Activated T-helper 2 cell treated with anti-CD3 and anti-CD28 coated beads, Interferon-gamma antibody, Interleukin-2, Interleukin-4, amounts not matched to agents 10 μg/mL and 5 μg/mL and 100 μg/mL, durations not matched to agents 14 hours and 24 hours and 36 hours (primary cell): ENCODE measurements at regions not wholly inside any gene's neighbourhood (a gene's known extent, or its start where the extent isn't known, plus 50 kb on each side); places are given as distances from the start of the nearest gene placed in this dataset.
"Not testable (repeated sequence)": the region's sequence is repeated elsewhere in the genome, so short reads cannot be mapped to it uniquely, and the experiment has no call there.

Experiments
- DNase-seq: peaks from one replicate; pipeline ENCODE4 v3.0.0; 2021; ENCODE audit warnings: low spot score
- H3K27ac Mint-ChIP-seq: one replicate; pipeline ENCODE4 v1.8.0; 2021; ENCODE audit warnings: mixed read lengths
- H3K27me3 Mint-ChIP-seq: one replicate; pipeline ENCODE4 v1.8.0; 2021; ENCODE audit warnings: low read depth, mixed read lengths
- H3K36me3 Mint-ChIP-seq: one replicate; pipeline ENCODE4 v1.8.0; 2021; ENCODE audit warnings: low read depth, mixed read lengths
- H3K4me1 Mint-ChIP-seq: one replicate; pipeline ENCODE4 v1.8.0; 2021; ENCODE audit warnings: low read depth, mixed read lengths
- H3K4me3 Mint-ChIP-seq: one replicate; pipeline ENCODE4 v1.8.0; 2021; ENCODE audit warnings: low read depth, mild to moderate bottlenecking, moderate library complexity, mixed read lengths
- H3K9me3 Mint-ChIP-seq: one replicate; pipeline ENCODE4 v1.8.0; 2021; ENCODE audit warnings: mixed read lengths
- intact Hi-C: fragments of 100-400 bp; cut with micrococcal nuclease; formaldehyde crosslinking; loops from one replicate; pipeline ENCODE4 v1.15.1; 2023

- H3K27ac Mint-ChIP-seq, intact Hi-C loops, H3K4me1 Mint-ChIP-seq, DNase-seq, H3K4me3 Mint-ChIP-seq, H3K36me3 Mint-ChIP-seq, H3K27me3 Mint-ChIP-seq: not testable (repeated sequence)
- H3K9me3 Mint-ChIP-seq = peaks cover 58% of the 10 kb centered on the region
These were observed 2226.0 kb upstream of the DEFB115 start for GRCh38 chr20:29031262-29031982.

GRCh38 chr20:29044239-29044638, 2213.2 kb upstream of the DEFB115 start:
- H3K36me3 Mint-ChIP-seq, H3K27me3 Mint-ChIP-seq, H3K27ac Mint-ChIP-seq, intact Hi-C loops, H3K4me3 Mint-ChIP-seq, H3K4me1 Mint-ChIP-seq, DNase-seq: not testable (repeated sequence)
- H3K9me3 Mint-ChIP-seq = peaks cover 50% of the 10 kb centered on the region

GRCh38 chr20:29050008-29050606, 2207.4 kb upstream of the DEFB115 start:
- H3K4me1 Mint-ChIP-seq, H3K27ac Mint-ChIP-seq, H3K27me3 Mint-ChIP-seq, H3K4me3 Mint-ChIP-seq, H3K36me3 Mint-ChIP-seq, intact Hi-C loops, DNase-seq: not testable (repeated sequence)
- peaks cover 22% of the 10 kb centered on the region for H3K9me3 Mint-ChIP-seq

- H3K4me3 Mint-ChIP-seq, H3K4me1 Mint-ChIP-seq, intact Hi-C loops, H3K27me3 Mint-ChIP-seq, DNase-seq, H3K27ac Mint-ChIP-seq, H3K36me3 Mint-ChIP-seq: not testable (repeated sequence)
- H3K9me3 Mint-ChIP-seq = peaks cover 59% of the 10 kb centered on the region
These were observed 2199.5 kb upstream of the DEFB115 start for GRCh38 chr20:29057866-29058484.

GRCh38 chr20:29062451-29062850, 2195.0 kb upstream of the DEFB115 start:
- H3K4me1 Mint-ChIP-seq, intact Hi-C loops, H3K27ac Mint-ChIP-seq, H3K27me3 Mint-ChIP-seq, H3K36me3 Mint-ChIP-seq, H3K4me3 Mint-ChIP-seq, DNase-seq: not testable (repeated sequence)
- peaks cover 74% of the 10 kb centered on the region for H3K9me3 Mint-ChIP-seq

- peaks cover 61% of the 10 kb centered on the region for H3K9me3 Mint-ChIP-seq
- DNase-seq, H3K27me3 Mint-ChIP-seq, H3K36me3 Mint-ChIP-seq, H3K4me1 Mint-ChIP-seq, intact Hi-C loops, H3K27ac Mint-ChIP-seq, H3K4me3 Mint-ChIP-seq: not testable (repeated sequence)
These were observed 2191.1 kb upstream of the DEFB115 start for GRCh38 chr20:29066341-29066740.

GRCh38 chr20:29073640-29074039, 2183.8 kb upstream of the DEFB115 start:
- H3K27ac Mint-ChIP-seq, H3K4me1 Mint-ChIP-seq, H3K36me3 Mint-ChIP-seq, H3K27me3 Mint-ChIP-seq, DNase-seq, H3K4me3 Mint-ChIP-seq, intact Hi-C loops: not testable (repeated sequence)
- H3K9me3 Mint-ChIP-seq = peaks cover 42% of the 10 kb centered on the region

- intact Hi-C loops = no loop called here
- H3K27ac Mint-ChIP-seq = no peak overlapping the region
- no peak overlapping the region for H3K4me3 Mint-ChIP-seq
- H3K27me3 Mint-ChIP-seq = no peaks in the 10 kb centered on the region
- no peak for DNase-seq
- no peaks in the 10 kb centered on the region for H3K36me3 Mint-ChIP-seq
- peaks cover 59% of the 10 kb centered on the region for H3K9me3 Mint-ChIP-seq
- no peaks in the 10 kb centered on the region for H3K4me1 Mint-ChIP-seq
These were observed 2177.4 kb upstream of the DEFB115 start for GRCh38 chr20:29079769-29080690.

GRCh38 chr20:29081712-29082111, 2175.8 kb upstream of the DEFB115 start:
- H3K4me1 Mint-ChIP-seq, H3K27ac Mint-ChIP-seq, H3K27me3 Mint-ChIP-seq, H3K4me3 Mint-ChIP-seq, DNase-seq, H3K36me3 Mint-ChIP-seq, intact Hi-C loops: not testable (repeated sequence)
- H3K9me3 Mint-ChIP-seq = peaks cover 62% of the 10 kb centered on the region

- DNase-seq = no peak
- Mint-ChIP-seq H3K4me1 (no peaks in the 10 kb centered on the region), H3K9me3 (peaks cover 65% of the 10 kb centered on the region), H3K4me3 (no peak overlapping the region), H3K36me3 (no peaks in the 10 kb centered on the region), H3K27ac (no peak overlapping the region), H3K27me3 (no peaks in the 10 kb centered on the region)
- intact Hi-C loops = no loop called here
These were observed 2171.8 kb upstream of the DEFB115 start for GRCh38 chr20:29085625-29086024.

GRCh38 chr20:29086145-29086718, 2171.2 kb upstream of the DEFB115 start:
- H3K9me3 Mint-ChIP-seq = peaks cover 68% of the 10 kb centered on the region
- H3K36me3 Mint-ChIP-seq, H3K27ac Mint-ChIP-seq, DNase-seq, intact Hi-C loops, H3K4me1 Mint-ChIP-seq, H3K4me3 Mint-ChIP-seq, H3K27me3 Mint-ChIP-seq: not testable (repeated sequence)

- DNase-seq = no peak
- Mint-ChIP-seq H3K36me3 (no peaks in the 10 kb centered on the region), H3K4me3 (no peak overlapping the region), H3K27me3 (no peaks in the 10 kb centered on the region), H3K27ac (no peak overlapping the region), H3K4me1 (no peaks in the 10 kb centered on the region), H3K9me3 (peaks cover 64% of the 10 kb centered on the region)
- intact Hi-C loops = no loop called here
These were observed 2170.5 kb upstream of the DEFB115 start for GRCh38 chr20:29086938-29087337.
